Common myeloid progenitor, CD34-positive (primary cell): ENCODE measurements at regions not wholly inside any gene's neighbourhood (a gene's known extent, or its start where the extent isn't known, plus 50 kb on each side); places are given as distances from the start of the nearest gene placed in this dataset.

Experiments used
- CTCF ChIA-PET: fragments of 350-600 bp; sonication (Branson Sonifier 250); formaldehyde crosslinking; loops from one replicate; lab custom pipeline; 2021; ENCODE audit warnings: antibody characterized with exemption; lab: Charles Lee
- POLR2A ChIA-PET: fragments of 350-600 bp; sonication (Branson Sonifier 250); formaldehyde crosslinking; loops from one replicate; lab custom pipeline; 2021; ENCODE audit warnings: antibody characterized with exemption; lab: Charles Lee
- DNase-seq, 3 donors: peaks; one replicate each; pipeline versions ENCODE4 v3.0.0 to v3.0.0-alpha.2; 2013
- H3K27ac ChIP-seq, 2 experiments: 1 replicate in 1 of 2; 2 replicates in 1 of 2; pipeline ENCODE4 v1.7.0; 2013; ENCODE audit warnings: inconsistent platforms in 2 of 2, low read length in 2 of 2, mild to moderate bottlenecking in 2 of 2, low read depth in 1 of 2, moderate library complexity in 1 of 2; ENCODE audit not compliant: severe bottlenecking in 2 of 2, insufficient read depth in 1 of 2, poor library complexity in 1 of 2
- H3K27me3 ChIP-seq, 5 experiments: replicated peaks in 2 of 5; 1 replicate in 3 of 5; 2 replicates in 2 of 5; pipeline versions ENCODE4 v1.6.1 to v1.7.0; 2013; ENCODE audit warnings: low read length in 4 of 5, mild to moderate bottlenecking in 2 of 5, moderate library complexity in 2 of 5, inconsistent platforms in 1 of 5; ENCODE audit not compliant: insufficient read depth in 5 of 5, control insufficient read depth in 4 of 5
- H3K36me3 ChIP-seq, 4 experiments: 1 replicate in 2 of 4; 2 replicates in 2 of 4; pipeline versions ENCODE4 v1.6.1 to v1.7.0; 2013; ENCODE audit warnings: low read length in 3 of 4, control low read depth in 1 of 4, mild to moderate bottlenecking in 1 of 4; ENCODE audit not compliant: control insufficient read depth in 4 of 4, insufficient read depth in 4 of 4
- H3K4me1 ChIP-seq, 4 experiments: 1 replicate in 3 of 4; 2 replicates in 1 of 4; pipeline versions ENCODE4 v1.6.1 to v1.7.1; 2013; ENCODE audit warnings: low read length in 3 of 4, mild to moderate bottlenecking in 3 of 4, control low read depth in 1 of 4, inconsistent platforms in 1 of 4, moderate library complexity in 1 of 4; ENCODE audit not compliant: control insufficient read depth in 4 of 4, insufficient read depth in 4 of 4; ENCODE audit errors: control extremely low read depth in 1 of 4
- H3K4me3 ChIP-seq, 7 experiments: 1 replicate in 4 of 7; 2 replicates in 3 of 7; pipeline versions ENCODE4 v1.5.1 to v1.7.0; 2013; ENCODE audit warnings: mild to moderate bottlenecking in 7 of 7, low read length in 6 of 7, moderate library complexity in 6 of 7, inconsistent platforms in 2 of 7, low read depth in 2 of 7, control low read depth in 1 of 7; ENCODE audit not compliant: insufficient read depth in 4 of 7, control insufficient read depth in 1 of 7; ENCODE audit errors: extremely low read depth in 1 of 7
- H3K9me3 ChIP-seq, 5 experiments: 1 replicate in 4 of 5; 2 replicates in 1 of 5; pipeline versions ENCODE4 v1.6.1 to v1.7.1; 2013; ENCODE audit warnings: low read length in 4 of 5, mild to moderate bottlenecking in 2 of 5, inconsistent platforms in 1 of 5, low read depth in 1 of 5, moderate library complexity in 1 of 5; ENCODE audit not compliant: control insufficient read depth in 4 of 5, insufficient read depth in 2 of 5; ENCODE audit errors: control extremely low read depth in 1 of 5
- WGBS: methylation state at CpG from one replicate; pipeline ENCODE4 v1.1.5; 2013; ENCODE audit not compliant: insufficient coverage; 5-methylcytosine and 5-hydroxymethylcytosine counted together

GRCh38 chr2:122237450-122237849 lies 482.0 kb downstream of the TSN start:
- H3K4me1 ChIP-seq = no peaks in the 10 kb centered on the region
- 100% methylated on average over 1 of the region's 3 CpGs for WGBS
- no peak for DNase-seq
- no peaks in the 10 kb centered on the region for H3K36me3 ChIP-seq
- ChIA-PET POLR2A (no interaction called here), CTCF (no interaction called here)
- H3K27me3 ChIP-seq = no peaks in the 10 kb centered on the region
- H3K4me3 ChIP-seq = no peak overlapping the region
- no peak overlapping the region for H3K27ac ChIP-seq
- no peaks in the 10 kb centered on the region for H3K9me3 ChIP-seq

DNA sequence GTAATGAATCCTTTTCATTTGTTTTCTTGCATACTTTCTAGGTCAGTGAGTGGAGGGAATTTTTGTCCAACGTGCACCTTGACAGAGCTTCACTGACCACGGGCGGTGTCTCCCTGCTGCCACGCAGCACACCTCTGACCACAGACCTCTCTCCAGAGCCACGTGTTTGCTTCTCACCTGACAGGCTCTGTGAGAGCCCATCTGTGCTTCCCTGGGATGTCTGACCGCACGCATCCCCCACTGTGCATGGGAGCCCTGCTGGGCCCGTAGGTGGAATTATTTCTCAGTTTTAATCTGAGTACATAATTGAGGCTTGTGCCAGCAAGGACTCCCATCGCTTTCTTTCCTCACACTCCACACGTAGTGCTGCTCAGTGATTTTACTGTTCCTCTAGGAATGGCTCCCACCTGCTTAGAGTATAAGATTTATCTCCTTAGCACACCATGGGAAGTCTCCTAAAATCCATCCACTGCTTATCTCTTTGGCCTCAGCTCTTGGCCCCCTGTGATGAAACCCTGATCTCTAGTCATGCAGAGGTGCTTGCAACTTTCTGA lies 482.6 kb downstream of the TSN start:
- H3K27me3 ChIP-seq = no peaks in the 10 kb centered on the region
- ChIA-PET CTCF (interaction anchor here (1.0 kb wide), 1 partner anchor 9 kb away, joined by 3 read pairs; no protein-coding TSS in a partner anchor), POLR2A (no interaction called here)
- no peak overlapping the region for H3K4me3 ChIP-seq
- H3K4me1 ChIP-seq = no peaks in the 10 kb centered on the region
- no peak for DNase-seq
- H3K36me3 ChIP-seq = no peaks in the 10 kb centered on the region
- H3K27ac ChIP-seq = no peak overlapping the region
- H3K9me3 ChIP-seq = no peaks in the 10 kb centered on the region
- 93% methylated on average over 8 of the region's 10 CpGs for WGBS

GRCh38 chr2:122239440-122239839 lies 484.0 kb downstream of the TSN start:
- CTCF ChIA-PET = interaction anchor here (1.3 kb wide), 1 partner anchor 11 kb away, joined by 3 read pairs; no protein-coding TSS in a partner anchor
- H3K4me1 ChIP-seq = no peaks in the 10 kb centered on the region

GRCh38 chr2:122244598-122245229 lies 489.3 kb downstream of the TSN start:
- no peak overlapping the region for H3K4me3 ChIP-seq
- no peaks in the 10 kb centered on the region for H3K36me3 ChIP-seq
- ChIA-PET CTCF (no interaction called here), POLR2A (no interaction called here)
- 94% methylated on average over 2 of the region's 3 CpGs for WGBS
- H3K4me1 ChIP-seq = no peaks in the 10 kb centered on the region
- H3K27me3 ChIP-seq = no peaks in the 10 kb centered on the region
- H3K27ac ChIP-seq = no peak overlapping the region
- no peak for DNase-seq
- H3K9me3 ChIP-seq = no peaks in the 10 kb centered on the region

More at GRCh38 chr2:122239440-122239839, 484.0 kb downstream of the TSN start:
- no peak overlapping the region for H3K27ac ChIP-seq
- DNase-seq = no peak
- no peak overlapping the region for H3K4me3 ChIP-seq
- H3K27me3 ChIP-seq = no peaks in the 10 kb centered on the region
- POLR2A ChIA-PET = no interaction called here
- no peaks in the 10 kb centered on the region for H3K9me3 ChIP-seq
- no peaks in the 10 kb centered on the region for H3K36me3 ChIP-seq
- WGBS = 97% methylated on average over 8 of the region's 9 CpGs

GRCh38 chr2:122249673-122250072 lies 494.2 kb downstream of the TSN start:
- no peak overlapping the region for H3K27ac ChIP-seq
- no peaks in the 10 kb centered on the region for H3K4me1 ChIP-seq
- H3K4me3 ChIP-seq = no peak overlapping the region
- WGBS = 100% methylated on average over 3 of the region's 3 CpGs
- POLR2A ChIA-PET = no interaction called here
- DNase-seq = no peak
- no peaks in the 10 kb centered on the region for H3K36me3 ChIP-seq
- H3K9me3 ChIP-seq = no peaks in the 10 kb centered on the region
- no peaks in the 10 kb centered on the region for H3K27me3 ChIP-seq
- CTCF ChIA-PET = no interaction called here

DNA sequence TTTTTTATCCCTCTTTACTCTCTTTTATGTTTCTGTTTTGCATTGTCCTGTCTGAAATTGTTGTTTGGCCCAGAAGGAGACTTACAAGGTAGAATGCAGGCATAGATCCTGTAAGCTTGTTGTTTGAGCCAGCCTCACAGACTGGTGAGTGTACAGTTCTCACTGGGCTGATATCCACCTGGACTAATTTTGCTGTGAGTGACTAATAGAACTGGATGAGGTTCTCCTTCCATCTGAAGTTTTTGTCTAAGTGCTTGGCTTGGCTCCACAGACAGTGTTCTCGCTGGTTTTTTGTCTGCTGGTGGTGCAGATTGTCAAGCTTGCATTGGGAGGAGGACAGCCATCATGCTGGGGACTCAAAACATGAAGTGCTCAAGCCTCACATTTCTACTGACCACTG lies 495.7 kb downstream of the TSN start:
- Histone ChIP-seq H3K9me3 (no peaks in the 10 kb centered on the region), H3K27me3 (no peaks in the 10 kb centered on the region), H3K4me1 (no peaks in the 10 kb centered on the region), H3K4me3 (no peak overlapping the region), H3K27ac (no peak overlapping the region), H3K36me3 (no peaks in the 10 kb centered on the region)
- no peak for DNase-seq
- POLR2A ChIA-PET = no interaction called here
- CTCF ChIA-PET = no interaction called here
- 91% methylated on average over 1 of the region's 1 CpG for WGBS

GRCh38 chr2:122251566-122251965 lies 496.1 kb downstream of the TSN start:
- no peak overlapping the region for H3K4me3 ChIP-seq
- WGBS = 85% methylated on average over 2 of the region's 2 CpGs
- DNase-seq = no peak
- no peaks in the 10 kb centered on the region for H3K9me3 ChIP-seq
- H3K4me1 ChIP-seq = no peaks in the 10 kb centered on the region
- no peaks in the 10 kb centered on the region for H3K36me3 ChIP-seq
- no peaks in the 10 kb centered on the region for H3K27me3 ChIP-seq
- no peak overlapping the region for H3K27ac ChIP-seq
- ChIA-PET CTCF (no interaction called here), POLR2A (no interaction called here)
